NCI-H446 treated with DMSO at 0.1 percent for 48 hours (cell line): ENCODE measurements at regions not wholly inside any gene's neighbourhood (a gene's known extent, or its start where the extent isn't known, plus 50 kb on each side); places are given as distances from the start of the nearest gene placed in this dataset.

Experiments used
- DNase-seq: peaks from one replicate; lab custom pipeline; 2025; lab: John Stamatoyannopoulos, UW

DNA sequence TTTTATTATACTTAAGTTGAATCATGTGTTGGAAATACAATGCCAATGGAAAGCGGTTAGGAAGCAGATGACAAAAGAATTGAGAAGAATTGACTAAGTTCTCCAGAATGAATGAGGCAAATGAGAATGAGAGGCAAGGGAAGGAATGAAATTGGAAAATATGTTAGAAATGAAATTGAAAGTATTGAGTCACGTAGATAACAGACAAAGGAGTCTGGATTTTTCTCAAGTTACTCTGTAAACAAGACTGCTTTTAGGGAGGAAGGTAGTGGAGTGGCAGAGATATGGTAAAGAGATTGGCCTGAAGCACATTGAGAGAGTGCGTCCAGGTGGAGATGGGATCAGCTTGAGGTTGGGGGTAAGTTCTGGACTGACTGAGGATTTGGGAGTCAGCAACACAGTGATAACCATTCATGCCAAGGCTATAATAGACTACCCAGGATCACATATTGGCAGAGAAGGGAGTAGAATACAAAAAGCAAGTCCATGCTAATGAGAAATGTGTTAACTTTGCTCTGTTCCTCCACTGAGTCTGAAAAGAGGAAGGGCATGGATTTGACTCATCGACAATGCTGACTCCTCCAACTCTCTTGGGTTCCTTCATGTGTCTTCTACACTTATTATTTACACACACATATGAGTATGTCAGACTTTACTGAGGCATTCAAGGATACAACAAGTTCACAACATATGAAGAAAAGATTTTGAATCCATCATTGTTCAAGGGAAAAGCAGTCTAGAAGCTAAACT, 814.2 kb upstream of the ZNF608 start:
- no peak for DNase-seq

DNA sequence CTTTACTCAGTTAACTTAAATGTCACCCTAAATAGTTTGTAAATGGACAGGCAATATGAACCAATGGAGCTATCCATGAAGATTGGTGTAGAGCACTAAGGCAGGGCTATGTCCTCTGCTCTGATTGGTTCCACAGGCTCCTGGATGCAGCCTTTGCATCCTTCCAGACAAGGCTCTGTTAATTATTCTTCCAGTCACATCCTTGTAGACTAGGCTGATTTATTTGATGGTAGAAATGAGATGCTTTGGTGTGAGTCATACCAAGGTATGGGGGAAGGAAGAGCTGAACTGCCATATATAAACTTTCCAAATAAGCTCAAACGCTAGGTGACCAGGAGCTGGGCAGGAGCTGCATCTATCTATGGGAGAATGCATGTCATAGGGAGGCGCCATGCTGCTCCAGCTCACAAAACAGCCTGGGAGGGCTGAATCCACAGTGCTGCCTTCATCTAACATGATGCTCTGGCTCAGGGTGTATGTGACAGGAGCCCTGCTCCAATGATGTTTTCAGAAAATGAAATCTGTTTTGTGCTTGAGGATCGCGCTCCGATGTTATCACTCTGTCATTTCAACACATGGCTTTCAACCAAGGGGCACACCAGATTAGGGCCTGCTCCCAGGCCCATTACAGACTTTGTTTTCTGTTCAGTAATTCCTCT, 818.0 kb upstream of the ZNF608 start:
- no peak for DNase-seq

DNA sequence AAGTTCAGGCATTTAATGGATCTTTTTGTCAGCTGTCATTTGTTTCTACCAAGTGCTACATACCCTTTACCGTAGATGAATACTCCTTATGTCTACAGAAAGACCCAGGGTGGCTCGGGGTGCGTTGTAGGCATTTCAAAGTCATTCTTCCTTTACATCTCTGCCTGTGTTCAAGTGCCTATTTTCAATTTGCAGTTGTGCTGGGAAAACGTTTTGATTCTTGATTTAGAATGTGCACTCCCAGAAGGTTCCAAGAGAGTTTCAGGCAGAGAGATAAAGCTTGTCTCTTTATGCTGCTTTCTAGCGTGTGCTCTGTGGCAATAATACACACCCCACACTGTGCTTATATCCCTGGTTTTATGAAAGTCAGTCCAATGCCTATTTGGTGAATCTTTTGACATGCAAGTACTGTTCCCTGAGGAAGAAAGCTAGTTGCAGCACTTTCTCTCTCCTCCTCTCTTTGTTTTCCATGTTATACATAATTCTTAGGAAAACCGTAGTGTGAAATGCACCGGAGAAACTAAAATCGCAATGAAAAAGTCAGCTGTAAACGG, 828.1 kb upstream of the ZNF608 start:
- DNase-seq = no peak

DNA sequence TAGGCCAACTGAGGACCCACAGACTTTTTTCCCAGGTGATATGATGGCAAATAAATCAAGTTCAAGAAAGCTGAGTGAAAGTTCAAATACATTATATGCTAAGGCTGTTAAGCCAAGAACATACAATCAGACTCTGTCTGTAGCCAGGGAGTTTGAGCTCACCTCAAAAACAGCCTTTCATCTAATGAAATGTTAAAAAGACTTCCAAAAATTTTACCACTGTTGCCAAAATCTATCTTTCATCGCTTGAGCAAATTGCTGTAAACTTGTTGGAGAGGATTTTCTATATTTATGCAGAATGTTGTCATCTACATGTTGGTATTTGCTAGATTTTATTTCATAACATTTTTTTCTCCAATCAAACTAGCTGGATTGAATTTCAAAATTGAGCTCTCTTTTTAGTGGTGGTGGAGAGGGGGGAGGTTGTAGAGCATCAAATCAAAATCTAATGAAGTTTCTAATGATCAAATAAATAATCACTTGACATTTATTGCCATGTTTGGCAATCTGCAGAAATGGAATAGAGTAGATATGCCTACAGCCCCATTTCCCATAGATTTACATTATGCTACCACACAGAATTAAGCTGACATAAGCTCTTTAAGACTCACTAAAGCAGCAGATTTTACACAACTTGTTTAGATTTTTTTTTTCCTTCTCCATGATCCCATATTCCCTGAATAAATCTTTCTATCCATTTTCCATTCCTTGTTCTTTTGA, 828.9 kb upstream of the ZNF608 start:
- no peak for DNase-seq

DNA sequence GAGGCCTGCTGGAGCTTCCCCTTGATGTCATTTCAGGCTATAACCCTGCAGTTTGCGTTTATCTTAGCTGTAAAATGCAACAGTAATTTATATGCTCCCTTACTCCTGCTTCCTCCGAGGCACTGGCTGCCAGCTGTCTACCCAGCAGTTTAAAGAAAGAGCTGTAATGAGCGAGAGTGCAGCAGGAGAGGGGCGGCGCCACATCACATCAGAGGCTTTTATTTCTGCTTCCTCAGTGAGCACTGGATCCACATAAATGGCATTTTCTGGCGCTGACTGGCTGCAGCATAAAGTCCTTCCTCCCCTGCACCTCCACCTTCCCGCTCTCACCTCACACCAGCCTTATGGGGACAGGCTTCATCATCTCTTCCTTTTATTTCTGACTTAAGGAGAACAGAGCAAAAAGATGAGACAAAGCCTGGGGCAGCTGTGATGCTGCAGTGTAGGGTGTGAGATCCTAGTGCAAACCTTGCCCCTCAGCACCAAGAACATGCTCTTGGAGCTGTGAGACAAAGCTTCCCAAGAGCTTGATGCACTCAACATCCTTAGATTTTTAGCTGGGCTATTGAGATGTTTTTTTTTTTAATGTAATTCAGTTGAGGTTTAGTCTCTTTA, 829.6 kb upstream of the ZNF608 start:
- DNase-seq = peak; percentile 14

DNA sequence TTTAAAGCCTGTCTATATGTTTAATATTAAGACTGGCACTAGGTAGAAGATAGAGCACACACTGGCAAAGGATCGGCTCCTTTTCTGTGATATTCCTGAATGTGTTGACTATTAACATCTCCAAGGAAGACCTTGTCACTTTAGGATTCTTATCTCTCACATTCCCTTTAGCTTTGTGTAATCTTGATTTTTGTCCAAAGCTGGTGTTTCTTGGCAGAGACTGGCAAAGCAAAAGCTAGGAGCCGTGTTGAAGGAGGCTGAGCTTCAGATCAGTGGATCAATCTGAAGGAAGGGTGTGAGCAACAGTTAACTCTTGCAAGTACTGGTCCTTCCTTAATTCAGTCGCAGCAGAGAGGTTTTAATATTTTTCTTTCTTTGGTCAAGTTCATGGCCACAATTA, 830.4 kb upstream of the ZNF608 start:
- no peak for DNase-seq

DNA sequence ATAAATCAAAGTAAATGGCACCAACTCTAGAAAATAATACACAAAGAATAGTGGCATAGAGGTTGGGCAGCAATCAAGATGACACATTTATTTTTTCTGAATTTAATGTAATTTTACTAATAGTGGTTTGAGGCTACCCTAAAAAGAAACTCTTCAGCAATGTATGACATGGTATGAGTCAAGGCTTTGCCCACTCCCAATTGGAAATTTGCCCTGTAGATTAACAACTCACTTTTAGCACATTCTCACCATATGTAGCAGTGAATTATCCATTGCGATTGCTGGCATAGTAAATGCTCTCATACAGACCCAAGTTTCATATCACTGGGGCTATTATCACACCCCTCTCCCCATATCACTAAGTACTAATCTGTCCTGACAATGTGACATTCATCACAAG, 832.1 kb upstream of the ZNF608 start:
- no peak for DNase-seq

DNA sequence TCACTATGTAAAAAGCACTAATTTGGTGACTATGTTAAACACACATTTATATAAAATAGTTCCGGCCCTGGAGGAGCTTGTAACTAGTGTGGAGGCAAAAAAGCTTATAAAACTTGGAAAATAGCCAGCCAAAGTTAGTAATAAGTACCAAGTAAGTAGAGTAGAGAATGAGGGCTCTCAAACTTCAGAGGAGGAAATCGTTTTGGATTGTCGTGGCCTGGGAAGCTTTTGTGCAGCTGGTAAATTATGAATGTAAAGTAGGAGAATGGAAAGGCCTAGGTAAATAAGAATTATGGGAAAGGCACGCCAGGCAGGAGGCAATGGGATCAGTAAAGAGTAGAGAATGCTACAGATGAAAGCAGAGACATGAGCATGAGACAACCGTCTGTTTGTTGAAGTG, 832.7 kb upstream of the ZNF608 start:
- DNase-seq = no peak

- DNase-seq = no peak
Observed at GRCh38 chr5:125581311-125581710, 834.9 kb upstream of the ZNF608 start.

DNA sequence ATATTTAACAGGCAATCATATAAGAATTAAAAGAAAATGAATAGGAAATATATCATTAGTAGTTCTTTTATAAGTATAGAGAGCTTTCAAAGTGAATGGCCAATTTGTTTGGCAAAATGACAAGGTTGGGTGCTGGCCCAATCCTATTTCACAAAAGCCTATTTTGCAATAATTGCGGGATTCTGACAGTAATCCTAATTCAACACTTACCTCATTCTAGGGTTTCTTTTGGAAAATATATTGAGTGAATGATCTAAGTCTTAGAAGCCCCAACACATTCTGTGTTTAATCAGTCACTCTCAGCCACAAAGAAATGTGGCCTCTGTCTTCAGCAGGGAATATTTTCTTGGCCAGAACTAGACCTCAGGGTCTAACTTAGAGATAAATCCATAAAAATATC, 835.9 kb upstream of the ZNF608 start:
- DNase-seq = peak; percentile 30

GRCh38 chr5:125583321-125584139, 837.1 kb upstream of the ZNF608 start:
- peak; percentile 92 for DNase-seq

DNA sequence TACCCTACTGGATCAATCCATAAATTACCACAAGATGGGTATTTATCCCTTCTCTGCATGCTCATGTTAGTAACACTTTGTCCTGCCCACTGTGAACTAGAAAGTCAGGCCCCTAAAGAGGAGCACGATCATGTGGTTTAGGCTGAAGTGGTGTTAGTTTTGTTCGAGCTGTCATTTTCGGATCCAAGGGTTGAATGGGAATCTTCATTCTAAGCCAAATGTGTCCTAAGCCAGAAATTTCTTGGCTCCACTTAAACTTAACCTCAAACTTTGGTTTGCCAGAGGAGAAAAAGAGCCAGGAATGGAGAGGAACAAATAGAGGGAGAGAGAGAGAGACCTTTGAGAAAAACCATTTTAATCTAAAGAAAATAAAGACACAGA, 837.7 kb upstream of the ZNF608 start:
- peak; percentile 96 for DNase-seq

DNA sequence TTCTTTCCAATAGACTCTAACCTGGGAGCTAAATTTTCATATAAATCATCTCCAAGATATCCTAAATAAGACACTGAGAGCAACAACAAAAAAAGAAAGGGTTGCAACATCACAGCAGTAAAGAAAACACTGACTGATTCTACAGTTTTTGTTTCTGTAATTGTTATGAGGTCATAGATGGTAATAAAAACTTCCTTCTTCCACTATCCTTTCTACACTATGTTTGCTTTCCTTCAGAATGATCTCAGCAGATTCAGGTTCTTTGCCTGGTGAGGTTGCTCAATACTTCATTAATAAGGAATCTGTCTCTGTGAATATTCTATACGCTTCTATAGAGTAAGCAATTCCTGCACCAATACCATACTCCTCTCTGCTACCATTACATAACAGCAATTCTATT, 835.6 kb upstream of the GRAMD2B start:
- no peak for DNase-seq

GRCh38 chr5:125592856-125593255, 830.4 kb upstream of the GRAMD2B start:
- no peak for DNase-seq

DNA sequence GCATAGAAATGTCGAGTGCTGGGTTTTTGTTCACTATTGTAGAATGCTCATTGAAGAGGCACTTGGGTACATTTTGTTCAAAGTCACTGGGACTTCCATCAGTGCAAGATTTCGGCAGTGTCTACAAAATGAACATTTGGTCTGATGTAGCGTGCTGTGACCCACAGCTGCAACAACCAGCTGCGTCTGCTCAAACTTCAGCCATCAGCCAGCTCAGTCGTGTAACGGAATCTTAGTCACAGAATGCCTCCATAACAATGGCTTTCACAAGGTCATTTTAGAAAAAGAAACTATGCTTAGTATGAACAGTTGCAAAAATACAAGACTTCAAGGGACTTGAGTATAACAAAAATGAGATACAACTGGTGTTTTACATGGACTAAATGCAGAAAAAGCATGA, 828.1 kb upstream of the GRAMD2B start:
- DNase-seq = no peak

- DNase-seq = no peak
Observed at GRCh38 chr5:125595845-125596244, 827.4 kb upstream of the GRAMD2B start.

DNA sequence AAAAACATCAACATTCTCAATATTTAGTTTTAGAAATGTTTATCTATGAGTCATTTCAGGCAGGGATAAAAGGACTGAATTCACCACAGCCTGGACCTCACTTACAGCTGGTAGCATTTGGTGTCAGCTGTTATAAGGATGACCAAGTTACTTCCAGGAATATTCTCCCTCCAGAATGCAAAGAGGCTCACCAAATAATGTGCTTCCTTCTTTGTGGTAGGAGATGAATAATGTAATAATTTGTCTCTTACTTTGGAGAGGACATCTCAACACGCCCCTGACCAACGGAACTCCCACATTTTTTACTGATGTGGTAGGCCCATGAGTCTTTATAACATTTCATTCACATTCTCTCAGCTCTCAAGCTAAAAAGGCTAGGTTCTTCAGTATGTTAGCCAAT, 825.9 kb upstream of the GRAMD2B start:
- no peak for DNase-seq

- no peak for DNase-seq
Observed at GRCh38 chr5:125600559-125600958, 822.6 kb upstream of the GRAMD2B start.

DNA sequence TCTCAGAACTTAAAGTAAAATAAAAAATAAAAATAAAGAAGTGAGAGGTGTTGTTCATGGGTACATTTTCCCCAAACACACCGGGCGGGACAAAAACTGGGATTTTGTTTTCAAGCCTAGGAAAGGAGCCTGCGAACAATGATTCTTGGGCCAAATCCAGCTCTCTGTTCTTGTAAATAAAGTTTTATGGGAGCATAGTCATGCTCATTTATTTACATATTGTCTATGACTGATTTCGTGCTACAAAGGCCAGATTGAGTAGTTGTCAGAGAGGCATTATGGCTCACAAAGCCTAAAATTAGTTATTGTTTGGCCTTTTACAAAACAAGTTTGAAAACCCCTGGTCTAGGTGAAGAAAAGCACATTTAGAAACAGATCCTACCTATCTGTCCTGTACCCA, 821.0 kb upstream of the GRAMD2B start:
- no peak for DNase-seq

GRCh38 chr5:125603321-125603720, 819.9 kb upstream of the GRAMD2B start:
- DNase-seq = no peak

- DNase-seq = no peak
Observed at GRCh38 chr5:125604104-125604503, 819.1 kb upstream of the GRAMD2B start.

DNA sequence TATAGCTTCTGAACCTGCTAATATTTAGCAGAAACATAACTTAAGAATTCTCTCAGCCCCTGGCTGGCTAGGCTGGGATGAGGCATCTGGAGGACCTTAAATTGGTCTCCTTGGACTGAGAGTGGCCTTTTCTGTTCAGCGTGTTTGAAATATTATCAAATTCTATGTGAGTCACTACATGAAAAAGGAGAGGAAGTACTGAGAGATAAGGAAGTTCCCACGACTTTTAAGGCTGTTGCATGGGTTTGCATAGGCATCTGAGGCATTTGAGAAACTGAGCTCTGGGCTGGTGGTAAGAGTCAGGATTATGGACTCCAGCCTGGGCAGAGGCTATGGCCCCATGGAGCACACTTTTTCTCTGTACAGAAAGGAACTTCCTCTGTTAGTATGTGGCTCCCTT, 816.2 kb upstream of the GRAMD2B start:
- no peak for DNase-seq
